Body of pancreas (tissue), 4 donors: ENCODE measurements at regions not wholly inside any gene's neighbourhood (a gene's known extent, or its start where the extent isn't known, plus 50 kb on each side); places are given as distances from the start of the nearest gene placed in this dataset.

Source experiments
- ATAC-seq: fragments of 150-250 bp; one replicate; pipeline ENCODE4 v1.9.1; 2016
- DNase-seq, 4 donors: peaks; one replicate each; pipeline ENCODE4 v3.0.0-alpha.2; 2019
- H3K27ac ChIP-seq, 4 donors: fragments of 200-600 bp; sonication (generic); 1 replicate in 3 of 4; 2 replicates in 1 of 4; pipeline versions ENCODE4 v1.5.1 to v1.6.1; 2016 to 2019; ENCODE audit warnings: mild to moderate bottlenecking in 1 of 4, mixed read lengths in 1 of 4, moderate library complexity in 1 of 4
- H3K27me3 ChIP-seq, 2 donors: fragments of 200-600 bp; sonication (generic); one replicate each; pipeline ENCODE4 v1.6.0; 2016; ENCODE audit warnings: mild to moderate bottlenecking in 1 of 2
- H3K36me3 ChIP-seq, 2 donors: fragments of 200-600 bp; sonication (generic); replicated peaks in 1 of 2; 2 replicates each; pipeline ENCODE4 v1.5.1; 2016; ENCODE audit warnings: low read depth in 2 of 2; ENCODE audit not compliant: insufficient read depth in 1 of 2
- H3K4me1 ChIP-seq: fragments of 200-600 bp; sonication (generic); one replicate; pipeline ENCODE4 v1.6.0; 2016
- H3K4me3 ChIP-seq, 2 donors: fragments of 200-600 bp; sonication (generic); 1 replicate in 1 of 2; 2 replicates in 1 of 2; pipeline ENCODE4 v1.5.1; 2016 to 2019
- H3K9me3 ChIP-seq, 3 donors: fragments of 200-600 bp; sonication (generic); 1 replicate in 2 of 3; 2 replicates in 1 of 3; pipeline ENCODE4 v1.5.1; 2016
- POLR2A ChIP-seq, 3 donors: fragments of 450-650 bp; IDR thresholded peaks; one replicate each; pipeline ENCODE4 v1.6.1; 2016; ENCODE audit warnings: antibody characterized with exemption in 3 of 3, mild to moderate bottlenecking in 2 of 3
- WGBS, 2 donors: methylation state at CpG; one replicate each; pipeline ENCODE4 v1.1.5; 2017; 5-methylcytosine and 5-hydroxymethylcytosine counted together
- intact Hi-C: fragments of 100-400 bp; cut with DNase I; formaldehyde crosslinking; loops from one replicate; pipeline ENCODE4 v1.15.1; 2023
- TF ChIP-seq, protein P1 (sequence below), 7 experiments: fragments of 450-650 bp in 4 of 7; fragments of 200-600 bp in 3 of 7; sonication (generic) in 3 of 7; IDR thresholded peaks; one replicate each; pipeline ENCODE4 v1.5.1; 2016 to 2019; ENCODE audit warnings: antibody characterized with exemption in 7 of 7

DNA sequence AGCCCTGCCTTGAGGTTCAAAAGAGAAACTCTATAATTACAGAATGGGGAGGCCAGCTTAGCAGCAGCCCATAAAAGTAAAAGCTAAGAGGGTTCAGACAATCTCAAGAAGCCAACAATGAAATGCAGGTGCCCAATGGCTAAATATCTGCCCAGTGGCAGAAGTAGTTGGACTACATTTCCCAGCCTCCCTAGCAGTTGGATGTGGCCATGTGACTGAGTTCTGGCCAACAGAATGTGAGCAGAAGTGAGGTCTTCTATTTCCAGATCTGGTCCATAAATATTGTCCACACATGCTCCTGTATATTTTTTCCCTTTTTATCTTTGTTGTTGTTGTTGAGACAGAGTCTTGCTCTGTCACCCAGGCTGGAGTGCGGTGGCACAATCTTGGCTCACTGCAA is 127.9 kb upstream of the NHS start:
- no peak overlapping the region for H3K27ac ChIP-seq
- no peak for ATAC-seq
- no peaks in the 10 kb centered on the region for H3K27me3 ChIP-seq
- H3K9me3 ChIP-seq = no peaks in the 10 kb centered on the region
- no peaks in the 10 kb centered on the region for H3K4me1 ChIP-seq
- H3K4me3 ChIP-seq = no peak overlapping the region
- DNase-seq = no peak
- intact Hi-C loops = loop anchor here (10.0 kb wide), 1 partner anchor 438 kb away; no protein-coding TSS in a partner anchor
- WGBS, 2 donors = 100% methylated on average over 1 of the region's 1 CpG
- no peak for TF ChIP-seq POLR2A (IDR thresholded peaks at IDR 0.05)
- TF ChIP-seq, protein P1, sequence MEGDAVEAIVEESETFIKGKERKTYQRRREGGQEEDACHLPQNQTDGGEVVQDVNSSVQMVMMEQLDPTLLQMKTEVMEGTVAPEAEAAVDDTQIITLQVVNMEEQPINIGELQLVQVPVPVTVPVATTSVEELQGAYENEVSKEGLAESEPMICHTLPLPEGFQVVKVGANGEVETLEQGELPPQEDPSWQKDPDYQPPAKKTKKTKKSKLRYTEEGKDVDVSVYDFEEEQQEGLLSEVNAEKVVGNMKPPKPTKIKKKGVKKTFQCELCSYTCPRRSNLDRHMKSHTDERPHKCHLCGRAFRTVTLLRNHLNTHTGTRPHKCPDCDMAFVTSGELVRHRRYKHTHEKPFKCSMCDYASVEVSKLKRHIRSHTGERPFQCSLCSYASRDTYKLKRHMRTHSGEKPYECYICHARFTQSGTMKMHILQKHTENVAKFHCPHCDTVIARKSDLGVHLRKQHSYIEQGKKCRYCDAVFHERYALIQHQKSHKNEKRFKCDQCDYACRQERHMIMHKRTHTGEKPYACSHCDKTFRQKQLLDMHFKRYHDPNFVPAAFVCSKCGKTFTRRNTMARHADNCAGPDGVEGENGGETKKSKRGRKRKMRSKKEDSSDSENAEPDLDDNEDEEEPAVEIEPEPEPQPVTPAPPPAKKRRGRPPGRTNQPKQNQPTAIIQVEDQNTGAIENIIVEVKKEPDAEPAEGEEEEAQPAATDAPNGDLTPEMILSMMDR (IDR thresholded peaks at IDR 0.05) = no peak
- no peaks in the 10 kb centered on the region for H3K36me3 ChIP-seq

DNA sequence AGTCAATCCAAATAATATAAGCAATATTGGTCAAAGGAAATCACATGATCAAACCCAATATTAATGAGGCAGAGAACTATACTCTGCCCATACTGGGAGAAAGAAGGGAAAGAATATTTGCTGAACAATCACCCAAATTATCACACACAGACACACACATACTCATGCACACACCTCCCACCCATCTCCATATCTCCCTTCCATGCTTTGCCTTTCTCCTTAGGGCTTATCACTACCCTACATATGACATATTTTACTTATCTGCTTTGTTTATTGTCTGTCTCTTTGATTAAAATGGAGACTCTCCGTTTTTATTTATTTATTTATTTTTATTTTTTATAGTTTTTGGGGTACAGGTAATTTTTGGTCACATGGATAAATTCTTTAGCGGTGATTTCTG is 112.9 kb upstream of the NHS start:
- DNase-seq (no peak), ATAC-seq (no peak)
- WGBS, 2 donors = 63 to 71% methylated on average over 2 of the region's 2 CpGs
- H3K4me1 ChIP-seq = no peaks in the 10 kb centered on the region
- no peak for TF ChIP-seq POLR2A (IDR thresholded peaks at IDR 0.05)
- TF ChIP-seq, protein P1 (IDR thresholded peaks at IDR 0.05) = no peak
- no peaks in the 10 kb centered on the region for H3K27me3 ChIP-seq
- no peak overlapping the region for H3K27ac ChIP-seq
- no peaks in the 10 kb centered on the region for H3K9me3 ChIP-seq
- no peaks in the 10 kb centered on the region for H3K36me3 ChIP-seq
- H3K4me3 ChIP-seq = no peak overlapping the region
- intact Hi-C loops = no loop called here

DNA sequence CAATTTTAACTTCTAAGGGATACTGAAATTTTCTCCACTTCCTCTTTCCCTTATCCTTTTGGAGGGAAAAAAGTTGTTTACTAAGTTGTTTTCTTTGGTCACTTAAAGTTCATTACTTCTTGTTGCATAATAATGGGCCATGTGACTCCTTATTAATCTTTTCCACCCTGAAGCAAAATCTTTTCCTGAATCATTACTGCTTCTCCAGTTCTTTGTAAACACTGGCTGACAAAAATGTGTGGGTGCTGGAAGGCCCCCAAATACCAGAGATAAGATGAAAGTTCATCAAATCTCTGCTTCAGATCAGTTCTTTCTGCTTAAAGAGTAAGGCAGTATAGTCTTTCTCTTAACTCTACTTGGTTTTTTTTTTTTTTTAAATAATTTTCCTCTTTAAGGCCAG is 108.9 kb upstream of the NHS start:
- no peak for TF ChIP-seq POLR2A (IDR thresholded peaks at IDR 0.05)
- TF ChIP-seq, protein P1 (IDR thresholded peaks at IDR 0.05) = no peak
- Histone ChIP-seq H3K36me3 (no peaks in the 10 kb centered on the region), H3K27ac (no peak overlapping the region), H3K27me3 (no peaks in the 10 kb centered on the region), H3K9me3 (no peaks in the 10 kb centered on the region), H3K4me3 (no peak overlapping the region), H3K4me1 (no peaks in the 10 kb centered on the region)
- intact Hi-C loops = no loop called here
- DNase-seq = no peak
- no peak for ATAC-seq

DNA sequence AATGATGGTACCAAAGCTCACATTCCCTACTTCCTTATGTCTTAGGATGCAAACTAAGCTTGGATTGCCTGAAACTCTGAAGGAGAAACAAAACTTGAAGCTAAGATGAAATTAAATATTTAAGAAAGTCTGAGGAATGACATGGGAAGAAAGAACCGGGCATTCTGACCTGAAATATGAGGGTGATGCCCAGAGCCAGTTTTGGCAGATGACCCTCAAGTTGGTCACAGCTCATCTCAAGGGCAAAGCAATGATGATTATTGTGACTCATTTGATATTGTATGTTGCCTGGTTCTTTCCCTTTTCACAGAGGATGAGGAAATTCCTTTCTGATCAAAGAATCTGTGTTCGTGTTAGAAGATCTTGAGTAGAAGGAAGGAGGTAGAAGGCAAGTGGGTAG is 96.0 kb upstream of the NHS start:
- no peak for ATAC-seq
- H3K36me3 ChIP-seq = no peaks in the 10 kb centered on the region
- WGBS, 2 donors = 83 to 86% methylated on average over 2 of the region's 2 CpGs
- DNase-seq = no peak
- no peak for TF ChIP-seq POLR2A (IDR thresholded peaks at IDR 0.05)
- TF ChIP-seq, protein P1 (IDR thresholded peaks at IDR 0.05) = no peak
- intact Hi-C loops = no loop called here
- H3K4me3 ChIP-seq = no peak overlapping the region
- no peaks in the 10 kb centered on the region for H3K9me3 ChIP-seq
- H3K27me3 ChIP-seq = no peaks in the 10 kb centered on the region
- H3K27ac ChIP-seq = no peak overlapping the region
- no peaks in the 10 kb centered on the region for H3K4me1 ChIP-seq

DNA sequence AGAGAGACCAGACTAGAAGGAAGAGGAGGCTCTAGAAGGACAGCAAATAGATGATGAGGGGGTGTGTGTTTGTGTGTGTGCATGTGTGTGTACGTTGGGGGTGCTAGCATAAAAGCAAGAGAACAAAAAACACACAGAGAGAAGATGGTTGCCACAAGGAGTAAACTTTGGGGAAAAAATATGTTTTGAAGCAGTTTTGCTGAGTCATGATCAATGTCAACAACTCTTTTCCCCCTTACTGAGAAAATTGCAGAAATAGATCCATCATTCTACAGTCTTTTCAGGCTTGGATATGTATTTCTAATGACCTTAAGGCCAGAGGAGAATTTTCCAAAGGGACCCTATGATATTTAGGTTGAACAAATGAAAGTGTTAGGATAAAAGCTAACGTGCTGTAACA is 89.0 kb upstream of the NHS start:
- no peaks in the 10 kb centered on the region for H3K9me3 ChIP-seq
- H3K4me1 ChIP-seq = no peaks in the 10 kb centered on the region
- intact Hi-C loops = no loop called here
- ATAC-seq = no peak
- H3K27me3 ChIP-seq = no peaks in the 10 kb centered on the region
- no peak for TF ChIP-seq POLR2A (IDR thresholded peaks at IDR 0.05)
- TF ChIP-seq, protein P1 (IDR thresholded peaks at IDR 0.05) = no peak
- DNase-seq = no peak
- H3K27ac ChIP-seq = no peak overlapping the region
- no peaks in the 10 kb centered on the region for H3K36me3 ChIP-seq
- 63 to 72% methylated on average over 2 of the region's 2 CpGs for WGBS, 2 donors
- H3K4me3 ChIP-seq = no peak overlapping the region
